NCI-H2107 treated with DMSO at 0.1 percent for 48 hours (cell line): ENCODE measurements at regions not wholly inside any gene's neighbourhood (a gene's known extent, or its start where the extent isn't known, plus 50 kb on each side); places are given as distances from the start of the nearest gene placed in this dataset.

Experiments used
- DNase-seq: peaks from one replicate; lab custom pipeline; 2025; ENCODE audit not compliant: unreplicated experiment; lab: John Stamatoyannopoulos, UW

DNA sequence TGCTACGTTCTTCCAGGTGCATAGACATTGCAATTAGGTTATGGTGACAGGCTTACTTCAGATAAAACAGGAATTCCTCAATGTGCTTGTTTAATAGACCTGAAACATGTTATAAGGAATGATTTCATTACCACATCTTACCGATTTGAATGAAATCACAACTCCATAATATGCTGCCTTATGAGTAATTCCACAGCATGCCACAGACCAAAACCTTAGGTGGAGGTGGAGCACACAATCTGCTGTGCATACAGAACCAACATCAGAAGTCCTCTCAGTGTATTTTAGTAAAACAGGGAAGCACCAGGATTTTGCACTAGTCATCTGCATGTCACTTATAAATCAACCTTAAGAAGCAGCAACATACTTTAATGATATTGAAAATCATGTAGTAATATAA is 148.9 kb upstream of the TSHZ2 start:
- no peak for DNase-seq

DNA sequence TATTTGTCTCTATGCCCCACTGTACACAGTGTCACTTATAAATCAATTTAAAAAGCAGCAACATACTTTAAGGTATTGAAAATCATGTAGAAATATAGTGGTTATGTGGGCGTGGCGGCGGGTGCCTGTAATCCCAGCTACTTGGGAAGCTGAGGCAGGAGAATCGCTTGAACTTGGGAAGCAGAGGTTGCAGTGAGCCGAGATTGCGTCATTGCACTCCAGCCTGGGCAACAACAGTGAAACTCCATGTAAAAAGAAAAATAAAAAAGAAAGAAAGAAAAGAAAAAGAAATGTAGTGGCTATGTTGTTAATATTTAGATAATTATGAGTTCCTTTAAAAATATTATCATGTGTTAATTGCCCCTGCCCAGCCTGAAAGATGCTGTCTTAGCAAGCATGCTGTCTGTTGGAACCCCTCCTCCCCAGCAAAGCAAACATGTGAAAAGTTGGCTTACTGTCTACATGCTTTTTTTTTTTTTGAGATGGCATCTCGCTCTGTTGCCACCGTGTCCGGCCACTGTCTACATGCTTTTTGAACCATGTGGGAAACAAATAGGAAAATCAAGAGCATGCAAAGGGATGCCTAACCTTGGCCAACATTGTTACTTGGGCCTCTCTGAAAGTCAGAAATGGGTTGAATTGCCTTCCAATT is 151.4 kb upstream of the TSHZ2 start:
- DNase-seq = no peak

DNA sequence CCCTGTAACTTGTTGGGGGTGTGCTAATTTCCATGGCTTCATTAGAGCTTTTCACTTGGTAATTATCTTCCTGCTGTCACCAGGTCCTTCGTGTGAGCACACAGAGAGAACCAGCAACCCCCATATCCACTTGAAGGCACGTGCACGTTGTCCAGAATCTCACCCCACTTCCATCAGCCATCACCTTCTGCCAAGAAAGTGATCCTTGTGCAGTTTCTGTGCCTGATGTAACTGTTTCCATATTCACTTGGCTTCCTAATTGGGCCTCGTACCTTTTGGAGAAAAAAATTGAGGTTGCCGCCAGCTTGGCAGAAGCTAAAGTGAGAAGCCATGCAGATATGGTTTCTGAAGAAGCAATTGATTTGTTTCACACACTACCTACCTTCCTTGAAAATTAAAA is 153.7 kb upstream of the TSHZ2 start:
- DNase-seq = no peak

DNA sequence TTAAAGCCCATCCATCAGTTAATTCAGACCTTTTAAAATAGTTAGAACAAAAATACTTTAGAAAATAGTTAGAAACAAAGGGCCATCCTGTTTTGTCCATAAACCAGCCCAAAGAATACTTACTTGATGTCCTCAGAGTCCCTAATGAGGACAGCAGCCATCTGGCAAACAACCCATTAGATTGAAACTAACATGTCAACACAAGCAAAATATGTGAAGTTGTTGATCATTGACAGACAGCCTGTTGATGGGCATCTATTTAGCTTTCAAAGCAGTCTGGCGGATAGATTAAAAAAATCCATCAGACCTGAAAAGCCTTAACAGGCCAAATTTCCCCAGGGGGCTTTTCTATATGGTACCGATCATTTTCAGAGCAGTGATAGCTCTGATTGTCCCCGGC is 154.2 kb upstream of the TSHZ2 start:
- no peak for DNase-seq

DNA sequence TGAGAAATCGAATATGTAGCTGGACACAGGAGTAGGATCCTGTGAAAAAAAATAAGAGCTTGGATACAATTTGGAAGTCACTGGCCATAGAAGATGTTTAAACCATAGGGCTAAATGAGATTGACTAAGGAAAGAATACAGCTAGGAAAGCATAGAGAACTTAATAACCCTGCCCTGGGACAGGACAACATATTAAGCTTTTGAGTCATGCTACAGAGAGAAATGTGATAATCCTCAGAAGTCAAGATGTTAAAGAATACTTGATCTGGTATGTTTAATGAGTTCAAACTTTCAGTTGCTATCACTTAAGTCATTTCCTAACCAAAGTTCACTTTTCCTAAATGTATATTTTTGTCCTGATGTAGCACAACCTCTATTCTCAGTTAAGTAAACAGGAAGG is 154.6 kb upstream of the TSHZ2 start:
- no peak for DNase-seq

DNA sequence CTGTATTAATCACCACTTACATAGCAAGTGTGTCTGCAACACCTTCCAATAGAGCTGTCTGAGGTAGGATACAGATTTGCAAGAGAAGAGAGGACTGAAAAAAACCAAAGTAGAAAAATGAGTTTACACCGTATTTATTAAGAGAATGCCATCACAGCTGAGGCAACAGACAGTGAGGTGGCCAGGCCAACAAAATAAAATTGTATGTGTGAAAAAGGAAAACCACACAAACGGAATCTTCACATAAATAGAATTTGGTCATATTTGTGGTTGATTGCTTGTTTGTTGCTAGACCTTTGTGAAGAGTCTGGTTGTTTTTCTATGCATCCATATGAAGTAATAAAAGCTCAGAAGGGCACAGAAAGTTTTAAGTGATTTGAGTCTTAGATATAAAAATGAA is 157.8 kb upstream of the TSHZ2 start:
- no peak for DNase-seq

DNA sequence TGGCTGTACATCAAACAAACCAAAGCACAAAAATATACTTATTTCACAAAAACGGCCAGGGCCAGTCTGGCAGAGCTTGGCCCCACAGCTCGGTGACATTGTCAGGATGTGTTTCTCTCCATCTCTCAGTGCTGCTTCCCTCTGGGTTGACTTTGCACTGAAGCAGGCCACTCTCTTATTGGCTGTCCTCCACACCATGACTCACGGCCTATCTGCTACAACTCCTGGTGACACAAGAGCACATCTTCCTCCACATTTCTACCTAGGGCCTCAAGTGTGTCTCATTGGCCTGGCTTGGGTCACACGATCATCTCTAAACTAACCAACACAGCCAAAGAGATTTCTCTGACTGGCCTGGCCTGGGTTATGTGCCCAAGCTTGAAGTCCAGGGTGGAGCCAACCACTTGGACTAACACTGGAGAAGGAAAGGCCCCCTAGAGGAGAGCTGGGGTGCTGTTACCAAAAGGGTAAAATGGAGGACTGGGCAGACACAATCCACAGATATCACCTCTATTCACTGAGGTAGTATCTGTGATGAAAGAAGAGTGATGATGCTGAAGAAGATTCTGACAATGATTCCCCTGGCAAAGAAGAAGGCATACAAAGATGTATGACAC is 159.8 kb upstream of the TSHZ2 start:
- no peak for DNase-seq

DNA sequence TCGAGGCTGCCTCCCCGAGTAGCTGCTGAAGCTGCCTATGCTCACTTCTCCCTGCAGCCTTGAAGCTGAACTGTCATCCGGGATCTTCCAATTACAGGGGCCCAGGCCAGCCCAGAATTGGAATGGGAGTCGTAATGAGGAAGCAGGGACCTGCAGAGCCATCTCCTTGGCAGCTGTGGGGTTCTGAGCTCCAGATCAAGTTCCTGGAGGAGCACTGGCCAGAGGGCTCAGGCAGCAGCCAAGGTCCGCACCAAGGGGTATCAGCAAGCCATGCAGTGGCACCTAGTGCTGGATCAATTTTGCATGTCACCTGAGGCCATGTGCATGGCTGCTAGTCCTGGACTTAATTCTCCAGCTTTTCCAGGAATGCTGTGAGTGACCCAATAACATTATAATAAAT is 163.2 kb upstream of the TSHZ2 start:
- no peak for DNase-seq

DNA sequence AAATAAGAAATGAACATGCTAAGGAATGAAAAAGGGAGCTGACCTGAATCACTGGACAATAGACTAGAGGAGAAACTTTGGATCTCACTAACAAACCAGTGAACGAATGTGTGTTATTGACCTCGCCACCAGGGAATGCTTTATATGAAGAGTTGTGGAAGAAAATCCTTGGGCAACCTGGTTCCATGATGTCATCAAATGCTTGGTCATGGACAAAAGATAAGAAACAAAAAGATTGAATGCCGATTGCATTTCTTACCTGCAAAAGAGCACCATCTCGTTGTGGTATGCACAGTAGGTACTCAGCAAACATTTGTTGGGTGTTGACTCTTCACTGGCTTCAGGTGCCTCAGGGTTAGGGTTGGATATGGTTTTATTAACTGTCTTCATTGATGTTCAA is 165.2 kb upstream of the TSHZ2 start:
- no peak for DNase-seq

DNA sequence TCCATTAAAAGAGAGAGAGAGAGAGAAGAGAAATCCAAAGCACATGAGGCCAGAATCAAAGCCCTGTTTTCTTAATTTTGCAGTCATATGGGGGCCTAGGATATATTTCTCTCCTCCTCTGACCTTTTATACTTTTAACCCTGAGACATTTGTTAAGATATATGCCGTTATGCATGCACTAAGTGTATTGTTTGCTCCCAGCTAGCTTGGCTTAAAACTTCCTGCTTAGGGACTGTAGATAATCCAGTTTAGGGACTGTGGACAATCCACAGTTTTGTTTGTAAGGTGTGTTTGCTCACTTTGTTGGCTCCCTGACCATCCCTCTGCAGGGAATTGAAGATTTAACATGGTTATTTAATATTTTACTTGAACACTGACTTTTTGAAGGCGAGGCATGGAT is 166.3 kb upstream of the TSHZ2 start:
- no peak for DNase-seq

DNA sequence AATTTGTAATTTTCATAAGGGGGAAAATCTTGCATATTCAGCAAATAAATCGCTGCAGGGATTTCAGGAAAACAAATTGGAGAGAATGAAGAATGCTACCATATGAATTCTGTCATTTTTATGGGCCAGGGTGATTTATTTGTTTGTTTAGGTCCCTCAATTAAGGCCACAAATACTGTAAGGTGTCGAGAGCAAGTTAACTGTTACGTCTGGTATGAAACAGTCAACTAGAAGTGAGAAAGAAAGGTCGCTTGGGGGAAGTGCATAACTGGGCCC is 166.9 kb upstream of the TSHZ2 start:
- no peak for DNase-seq

DNA sequence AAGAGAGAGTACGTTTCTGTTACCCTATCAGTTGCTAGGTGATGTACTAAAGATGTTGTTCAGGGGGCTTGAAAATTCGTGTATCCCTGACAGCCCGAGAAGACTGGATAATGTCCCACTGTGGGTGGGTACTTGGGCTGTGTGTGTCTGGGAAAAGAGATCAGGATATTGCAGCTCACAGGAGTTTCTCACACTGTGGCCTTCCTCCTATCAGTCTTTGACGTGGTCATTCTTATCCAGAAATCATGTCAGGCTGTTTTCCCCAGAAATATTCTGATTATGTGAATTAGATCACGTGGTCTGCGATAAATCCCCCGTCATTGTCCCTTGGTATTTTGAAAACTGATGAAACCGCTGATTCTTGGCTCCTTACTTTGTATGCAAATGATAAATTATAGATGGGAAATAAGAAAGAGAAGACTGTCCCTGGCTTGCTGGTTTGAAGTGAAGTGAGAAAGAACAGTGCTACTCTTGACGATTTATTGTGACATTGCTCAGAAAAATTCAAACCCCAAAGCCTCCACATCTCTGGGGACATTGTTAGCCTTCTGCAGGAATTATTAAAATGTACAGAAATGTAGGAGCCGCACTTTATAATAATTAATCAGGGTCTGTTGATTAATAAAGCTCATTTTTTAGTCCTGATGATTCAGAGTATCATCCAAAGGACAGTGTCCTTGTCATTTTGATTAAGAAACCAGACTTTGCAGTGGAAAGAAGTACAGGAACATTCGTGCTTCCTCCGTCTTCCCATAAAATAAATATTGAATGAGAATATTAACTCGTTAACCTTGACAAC is 167.5 kb upstream of the TSHZ2 start:
- DNase-seq = no peak

DNA sequence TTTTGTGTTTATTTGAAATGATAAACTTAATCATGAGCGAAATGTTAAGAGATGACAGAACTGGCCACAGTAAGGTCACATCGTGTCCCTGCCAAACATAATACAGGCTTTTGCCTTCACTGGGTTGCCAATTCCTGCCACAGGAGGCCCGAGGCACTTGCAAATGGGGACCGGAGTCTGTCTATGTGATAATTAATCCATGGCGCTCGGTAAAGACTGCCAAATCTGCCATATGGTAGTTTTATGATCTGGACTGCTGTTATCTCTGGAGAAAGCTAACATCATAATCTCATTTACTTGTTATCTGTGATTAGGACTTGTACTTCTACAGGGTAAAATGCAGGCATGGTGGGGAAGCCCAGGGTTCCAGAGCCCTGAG is 170.5 kb upstream of the TSHZ2 start:
- no peak for DNase-seq

DNA sequence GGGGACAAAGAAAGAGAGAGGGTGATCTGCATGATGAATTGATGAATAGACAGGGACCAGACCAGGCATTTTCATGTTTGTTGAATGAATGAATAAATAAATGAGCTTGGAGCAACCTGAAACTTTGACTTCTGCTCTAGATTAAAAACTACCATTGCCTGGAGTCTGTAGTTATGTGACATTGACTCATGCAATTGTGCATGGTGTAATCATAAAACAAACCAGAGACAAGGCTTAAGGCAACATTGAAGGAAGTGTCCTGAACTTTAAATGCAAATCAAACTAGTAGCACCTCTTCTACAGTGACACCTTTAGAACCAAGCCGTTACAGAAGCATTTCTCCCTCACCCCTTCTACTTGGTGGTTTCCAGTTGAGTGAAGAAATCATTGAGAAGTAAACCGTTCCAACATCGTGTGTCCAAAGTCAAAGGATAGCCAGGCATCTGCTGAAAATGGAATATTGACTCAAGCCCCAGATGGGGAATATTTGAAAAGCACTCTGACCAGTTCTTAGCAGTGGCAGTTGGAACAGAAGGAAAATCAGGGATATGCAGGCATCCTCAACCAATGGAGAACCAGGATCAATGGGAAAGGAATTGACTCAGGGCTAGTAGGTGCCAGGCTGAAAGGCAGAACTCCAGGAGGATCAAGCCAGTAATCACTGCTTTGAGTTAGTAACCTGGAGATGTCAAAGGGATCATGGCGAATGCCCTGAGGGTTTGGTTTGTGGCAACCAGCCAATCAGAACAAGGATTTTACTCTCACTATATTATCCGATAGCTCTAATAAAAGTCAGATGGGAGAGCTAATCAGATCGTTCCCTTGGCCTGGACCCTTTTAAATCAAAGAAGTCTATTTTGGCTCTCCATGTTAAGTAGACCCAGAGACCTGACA is 171.2 kb upstream of the TSHZ2 start:
- no peak for DNase-seq

DNA sequence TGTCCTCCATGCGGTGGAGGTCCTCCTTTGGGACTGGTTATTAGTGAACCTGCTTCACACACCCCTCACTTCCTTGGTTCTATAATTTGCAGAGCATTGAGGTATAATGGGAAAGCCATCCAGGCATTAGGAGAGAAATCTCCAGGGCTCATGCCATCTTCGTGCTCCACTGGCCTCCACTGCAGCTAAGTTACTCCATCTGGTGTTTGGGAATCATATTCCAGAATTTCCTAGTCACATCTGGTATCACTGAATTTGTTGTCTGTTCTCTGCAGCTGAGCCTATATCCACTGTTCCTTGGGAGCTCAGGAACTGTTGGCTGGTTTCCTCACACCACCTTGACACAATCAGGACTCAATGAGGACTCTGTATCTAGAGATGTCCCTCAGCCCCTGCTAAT is 173.0 kb upstream of the TSHZ2 start:
- DNase-seq = no peak

DNA sequence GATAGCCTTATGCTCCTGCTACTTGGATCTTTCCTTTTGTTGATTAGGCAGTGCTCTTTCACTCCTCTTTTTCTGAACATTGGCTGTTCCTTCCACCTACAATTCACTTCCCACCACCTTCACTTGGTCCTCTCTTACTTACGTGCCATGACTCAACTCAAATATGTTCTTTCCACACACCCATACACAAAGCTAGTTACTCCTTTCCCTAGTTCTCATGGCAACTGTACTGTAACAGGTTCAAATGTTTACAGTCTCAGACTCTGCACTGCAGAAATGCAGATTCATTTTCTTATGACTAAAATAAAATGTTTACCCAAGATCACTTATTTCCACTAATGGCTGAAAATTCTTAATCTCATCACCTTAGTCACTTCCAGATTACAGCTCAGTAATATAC is 174.0 kb upstream of the TSHZ2 start:
- DNase-seq = no peak

DNA sequence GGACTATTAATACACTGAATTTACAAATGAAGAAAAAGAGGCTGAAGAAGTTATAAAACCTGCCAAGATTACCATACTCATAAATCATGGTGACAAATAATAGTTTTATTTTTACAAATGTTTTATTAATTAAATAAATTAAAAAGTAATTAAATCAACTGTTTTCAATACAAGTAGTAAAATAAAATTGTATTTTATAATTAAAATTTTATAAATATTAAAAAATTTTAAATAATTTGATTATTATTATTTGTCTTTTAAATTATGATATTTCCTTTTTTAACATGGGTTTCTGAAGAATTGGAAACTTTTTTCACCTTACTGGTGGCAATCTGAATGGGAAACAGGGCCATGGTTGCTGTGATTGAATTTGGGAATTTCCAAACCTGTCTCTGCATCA is 177.3 kb upstream of the TSHZ2 start:
- no peak for DNase-seq

DNA sequence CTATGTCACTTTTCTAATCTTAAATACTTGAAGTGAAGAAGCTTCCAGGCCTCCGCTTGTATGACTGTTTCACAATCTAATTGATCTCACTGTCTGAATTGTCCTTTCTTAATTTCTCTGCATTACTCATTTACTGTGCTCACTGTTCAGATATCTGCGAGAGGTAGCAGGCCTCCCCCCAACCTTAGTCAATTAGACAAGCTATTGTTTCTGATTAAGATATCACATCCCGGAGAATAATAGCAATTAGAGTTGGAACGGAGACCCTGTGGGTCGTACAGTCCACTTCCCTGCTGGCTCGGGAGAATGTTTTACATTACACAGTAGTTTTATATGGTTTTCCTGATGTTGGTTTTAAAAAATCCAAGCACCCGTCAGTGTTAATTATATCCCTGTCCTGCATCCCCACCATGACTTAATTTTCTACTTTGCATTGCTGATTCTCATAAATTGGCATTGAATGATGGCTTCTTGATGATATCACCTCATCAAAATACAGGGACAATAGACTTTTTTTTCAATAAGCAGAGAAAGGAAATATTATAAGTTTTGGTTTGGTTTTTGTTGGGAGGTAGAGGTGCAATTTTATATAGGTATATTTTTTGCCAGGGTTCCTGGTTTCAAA is 178.7 kb upstream of the TSHZ2 start:
- no peak for DNase-seq

DNA sequence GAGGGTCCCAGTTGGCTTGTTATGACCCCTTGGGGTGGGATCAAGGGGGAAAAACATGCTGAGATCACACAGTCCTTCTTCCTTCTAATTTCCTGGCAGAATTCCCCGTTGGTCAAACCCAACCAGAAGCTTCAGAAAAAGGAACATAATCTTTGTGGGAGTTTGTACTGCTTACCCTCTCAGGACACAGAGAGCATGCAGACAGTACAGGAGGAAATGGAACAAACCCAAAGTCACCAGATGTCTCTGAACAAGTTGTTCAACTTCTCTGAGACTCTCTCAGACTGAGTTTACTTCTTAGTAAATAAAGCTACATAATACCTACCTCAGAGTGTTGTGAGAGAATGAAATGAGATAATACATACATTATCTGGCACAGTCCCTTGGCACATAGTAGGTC is 181.1 kb upstream of the TSHZ2 start:
- no peak for DNase-seq

DNA sequence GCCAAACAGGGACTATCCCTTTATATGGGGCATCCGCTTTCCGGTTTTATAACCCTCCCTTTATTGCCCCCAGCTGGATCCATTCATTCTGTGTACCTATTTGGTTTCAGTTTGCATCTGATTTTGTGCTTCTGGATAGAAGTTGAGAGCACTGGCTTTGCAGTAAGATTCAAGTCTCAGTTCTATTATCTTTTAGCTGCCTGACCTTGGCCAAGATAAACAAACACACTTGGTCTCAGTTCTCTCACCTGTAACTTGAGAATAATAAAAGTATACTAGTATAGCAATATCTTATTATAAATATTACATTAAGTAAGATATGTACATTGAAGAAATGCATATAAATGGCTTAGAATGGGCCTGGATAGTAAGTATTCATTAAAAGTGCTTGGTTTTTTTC is 182.4 kb upstream of the TSHZ2 start:
- DNase-seq = no peak

DNA sequence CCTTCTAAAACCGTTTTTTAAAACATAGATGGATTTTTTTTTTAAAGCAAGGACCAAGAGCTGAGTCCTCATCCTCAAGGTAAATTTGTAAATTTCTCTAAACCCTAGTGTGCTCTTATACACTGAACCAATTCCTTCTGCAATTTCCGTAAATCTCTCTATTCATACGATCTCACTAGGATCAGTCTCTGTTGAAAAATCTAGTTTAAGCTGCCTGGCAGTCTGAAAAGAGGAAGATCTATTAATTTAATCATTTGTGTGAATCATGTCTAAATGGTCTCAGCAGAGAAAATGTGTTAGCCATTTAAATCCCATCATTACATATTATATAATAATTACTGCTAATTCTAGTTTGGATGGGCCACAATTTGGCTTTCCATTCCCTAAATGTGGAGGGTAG is 184.2 kb upstream of the TSHZ2 start:
- DNase-seq = no peak
